B cell (primary cell): ENCODE measurements at regions not wholly inside any gene's neighbourhood (a gene's known extent, or its start where the extent isn't known, plus 50 kb on each side); places are given as distances from the start of the nearest gene placed in this dataset.

Experiments used
- CTCF ChIP-seq: fragments of 200-600 bp; IDR thresholded peaks from one replicate; pipeline ENCODE4 v1.8.0; 2022; ENCODE audit warnings: antibody characterized with exemption, mild to moderate bottlenecking
- EZH2 ChIP-seq: IDR thresholded peaks from 2 replicates; pipeline ENCODE4 v1.6.1; 2012; ENCODE audit warnings: borderline replicate concordance, low read depth, mild to moderate bottlenecking, moderate library complexity, low read length; ENCODE audit not compliant: insufficient read depth, poor library complexity, severe bottlenecking

- no peak for TF ChIP-seq CTCF
- TF ChIP-seq EZH2: no peak
Observed at GRCh38 chr17:77461277-77462057, 320.7 kb downstream of the SEC14L1 start.
